Fibroblast of mammary gland (primary cell): ENCODE measurements at regions not wholly inside any gene's neighbourhood (a gene's known extent, or its start where the extent isn't known, plus 50 kb on each side); places are given as distances from the start of the nearest gene placed in this dataset.
A peak's percentile ranks its signal among the peaks of the same experiment; 100 is the strongest.

ENCODE experiments used
- DNase-seq: peaks from one replicate; pipeline ENCODE4 v3.0.0-alpha.2; 2010; ENCODE audit warnings: low read depth
- H3K4me3 ChIP-seq: 2 replicates; pipeline ENCODE4 v1.5.1; 2011; ENCODE audit warnings: low read depth, mild to moderate bottlenecking, low read length, moderate library complexity; ENCODE audit not compliant: control insufficient read depth
- TF ChIP-seq, protein P1 (sequence below): conservative IDR thresholded peaks from 2 replicates; pipeline ENCODE4 v1.5.1; 2011; ENCODE audit warnings: low read depth, low read length, inconsistent platforms; ENCODE audit not compliant: control insufficient read depth, insufficient read depth

DNA sequence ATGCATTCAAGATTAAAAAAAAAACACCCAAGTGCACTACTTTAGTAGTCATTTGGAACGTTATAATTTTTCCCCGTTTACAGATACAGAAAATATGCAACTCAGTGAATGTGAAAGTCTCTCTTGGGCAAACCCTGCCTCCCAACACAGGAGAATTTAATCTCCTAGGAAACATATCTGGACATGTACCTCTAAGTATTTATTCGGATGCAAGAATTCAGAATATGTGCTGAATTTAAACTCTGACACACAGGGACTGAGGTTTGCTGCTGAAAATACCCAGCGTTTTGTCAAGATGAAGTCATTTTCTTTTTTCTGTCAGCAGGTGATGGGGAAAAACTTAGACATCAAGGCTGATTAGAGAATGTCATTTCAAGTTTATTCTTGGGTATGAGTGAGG is 105.4 kb downstream of the ACKR3 start:
- DNase-seq, result no peak
- H3K4me3 ChIP-seq, result no peak overlapping the region
- TF ChIP-seq, protein P1, sequence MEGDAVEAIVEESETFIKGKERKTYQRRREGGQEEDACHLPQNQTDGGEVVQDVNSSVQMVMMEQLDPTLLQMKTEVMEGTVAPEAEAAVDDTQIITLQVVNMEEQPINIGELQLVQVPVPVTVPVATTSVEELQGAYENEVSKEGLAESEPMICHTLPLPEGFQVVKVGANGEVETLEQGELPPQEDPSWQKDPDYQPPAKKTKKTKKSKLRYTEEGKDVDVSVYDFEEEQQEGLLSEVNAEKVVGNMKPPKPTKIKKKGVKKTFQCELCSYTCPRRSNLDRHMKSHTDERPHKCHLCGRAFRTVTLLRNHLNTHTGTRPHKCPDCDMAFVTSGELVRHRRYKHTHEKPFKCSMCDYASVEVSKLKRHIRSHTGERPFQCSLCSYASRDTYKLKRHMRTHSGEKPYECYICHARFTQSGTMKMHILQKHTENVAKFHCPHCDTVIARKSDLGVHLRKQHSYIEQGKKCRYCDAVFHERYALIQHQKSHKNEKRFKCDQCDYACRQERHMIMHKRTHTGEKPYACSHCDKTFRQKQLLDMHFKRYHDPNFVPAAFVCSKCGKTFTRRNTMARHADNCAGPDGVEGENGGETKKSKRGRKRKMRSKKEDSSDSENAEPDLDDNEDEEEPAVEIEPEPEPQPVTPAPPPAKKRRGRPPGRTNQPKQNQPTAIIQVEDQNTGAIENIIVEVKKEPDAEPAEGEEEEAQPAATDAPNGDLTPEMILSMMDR, result no peak

DNA sequence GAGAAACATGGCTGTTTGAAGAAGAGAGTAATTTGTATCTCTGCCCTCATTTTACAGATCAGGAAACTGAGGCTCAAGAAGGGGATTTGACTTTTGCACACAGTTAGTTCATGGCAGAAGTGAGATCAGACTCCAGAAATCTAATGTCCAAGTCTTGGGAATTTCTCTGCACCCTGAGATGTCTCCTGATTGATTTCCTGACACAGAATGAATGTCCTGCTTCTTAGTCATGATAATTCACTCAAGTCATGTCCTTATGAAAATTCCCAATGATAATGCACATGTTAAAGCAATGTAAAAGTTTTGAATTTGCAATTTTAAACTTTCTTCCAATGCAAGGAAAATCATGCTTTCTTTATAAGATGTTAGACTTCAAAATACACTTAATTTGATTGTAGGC is 105.9 kb downstream of the ACKR3 start:
- TF ChIP-seq, protein P1, result no peak

DNA sequence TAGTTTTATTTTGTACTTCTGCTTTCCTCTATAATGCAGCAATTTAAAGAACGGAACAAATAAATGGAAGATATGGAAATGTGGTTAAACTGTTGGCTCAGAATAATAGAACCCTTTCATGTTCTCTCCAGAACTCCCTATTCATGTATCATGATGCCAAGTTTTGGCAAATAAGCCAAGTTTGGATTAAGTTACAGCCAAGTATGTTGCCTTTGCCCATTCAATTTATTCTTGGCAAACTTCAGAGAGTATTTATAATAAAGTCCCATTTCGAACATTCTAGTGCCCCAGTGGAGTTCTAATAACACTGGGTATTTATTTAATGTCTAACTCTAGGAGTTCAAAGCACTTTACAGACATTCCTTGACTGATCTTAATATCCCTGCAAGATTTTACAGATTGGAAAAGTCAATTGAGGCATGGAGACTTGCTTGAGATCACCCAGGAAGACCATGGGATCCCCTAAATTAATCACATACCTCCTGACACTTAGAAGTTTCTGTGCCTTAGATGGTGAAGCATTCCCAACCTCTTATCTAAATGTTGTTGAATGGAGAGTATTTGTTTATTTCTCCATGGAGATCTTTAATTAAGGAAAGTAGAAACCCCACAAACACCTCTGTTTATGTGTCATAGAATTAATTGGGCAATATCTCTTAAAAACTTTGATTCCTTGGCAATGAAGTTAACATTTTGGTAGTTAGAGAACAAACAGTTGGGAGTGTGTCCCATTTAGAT is 106.7 kb downstream of the ACKR3 start:
- DNase-seq, result no peak
- H3K4me3 ChIP-seq, result no peak overlapping the region
- TF ChIP-seq, protein P1, result no peak

More for the DNA sequence above, 105.9 kb downstream of the ACKR3 start:
- H3K4me3 ChIP-seq, result no peak overlapping the region
- no peak for DNase-seq

GRCh38 chr2:236677368-236677767 is 107.7 kb downstream of the ACKR3 start:
- TF ChIP-seq, protein P1, result no peak
- no peak overlapping the region for H3K4me3 ChIP-seq
- DNase-seq, result no peak

DNA sequence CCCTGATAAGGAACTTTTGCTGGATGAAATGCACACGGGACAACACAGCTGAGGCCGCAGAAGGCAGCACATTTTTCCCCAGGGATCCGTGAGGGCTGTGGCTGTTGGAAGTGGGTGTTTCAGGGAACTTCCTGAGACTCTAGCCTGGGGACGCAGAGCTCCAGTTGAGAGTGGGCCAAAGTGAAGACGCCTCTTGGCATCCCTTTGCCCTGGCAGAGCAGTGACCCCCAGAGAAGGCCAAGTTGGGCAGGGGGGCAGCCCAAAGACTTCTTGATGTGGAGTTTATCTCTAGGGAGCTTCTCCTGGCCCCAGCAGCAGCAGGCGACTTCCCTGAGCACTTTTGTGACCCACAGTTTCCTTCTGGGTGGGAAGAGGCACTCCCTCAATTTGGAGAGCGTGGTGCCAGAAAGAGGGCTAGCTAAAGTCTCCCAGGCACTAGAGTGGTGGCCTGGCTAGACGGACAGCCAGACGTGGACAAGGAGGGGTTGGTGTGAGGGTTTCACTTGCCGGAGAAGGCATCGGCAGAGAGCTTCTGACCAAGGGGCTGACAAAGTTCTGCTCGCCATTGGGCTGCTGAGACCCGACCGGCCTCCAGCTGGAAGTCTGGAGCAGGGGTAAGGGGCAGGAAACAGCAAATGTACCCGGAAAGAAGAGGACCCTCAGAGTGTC is 108.8 kb downstream of the ACKR3 start:
- TF ChIP-seq, protein P1, result no peak
- no peak overlapping the region for H3K4me3 ChIP-seq
- DNase-seq, result no peak

DNA sequence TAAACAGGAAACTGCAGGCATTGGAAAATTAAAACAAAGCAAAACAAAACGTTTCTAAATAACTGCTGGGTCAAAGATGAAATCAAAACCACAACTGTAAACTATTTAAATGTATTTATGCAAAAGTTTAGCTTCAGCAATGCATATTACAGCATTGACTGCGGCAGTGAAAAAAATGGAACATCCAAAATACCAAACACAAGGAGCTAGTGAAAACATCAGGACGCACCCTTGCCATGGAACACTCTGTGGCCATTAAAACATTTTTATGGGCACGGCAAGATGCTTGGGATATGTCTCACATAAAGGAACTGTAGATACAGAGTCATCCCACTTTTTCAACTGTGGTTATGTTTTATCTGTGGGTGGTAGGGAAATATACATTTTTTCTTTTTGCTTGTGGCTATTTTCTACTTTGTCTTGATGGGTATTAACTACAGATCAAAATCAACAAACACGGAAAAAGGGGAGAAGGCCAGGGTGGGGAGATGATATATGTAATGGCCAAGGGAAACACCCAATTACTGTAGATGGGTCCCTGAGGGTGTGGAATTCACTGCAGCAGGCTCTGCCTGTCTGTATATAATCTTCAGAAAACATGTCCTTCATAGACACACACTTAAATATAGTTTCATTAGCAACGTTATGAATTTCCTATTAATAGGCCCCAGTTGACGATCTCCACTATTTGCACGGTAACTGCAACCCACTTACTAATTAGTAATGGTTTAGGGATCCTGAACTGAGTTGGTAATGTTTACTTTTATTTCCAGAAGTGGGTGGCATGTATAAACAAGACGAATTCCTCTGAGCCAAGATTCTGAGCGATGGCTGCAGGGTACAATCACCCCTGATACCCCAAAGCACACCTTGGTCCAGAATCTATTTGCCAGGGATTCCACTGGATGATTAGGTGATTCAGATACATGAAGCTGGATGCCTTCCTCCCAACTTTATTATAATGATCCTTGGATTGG is 110.5 kb downstream of the ACKR3 start:
- TF ChIP-seq, protein P1, result no peak
- no peak overlapping the region for H3K4me3 ChIP-seq
- peak; percentile 43 for DNase-seq
